Endothelial cell of umbilical vein (primary cell): ENCODE measurements at regions not wholly inside any gene's neighbourhood (a gene's known extent, or its start where the extent isn't known, plus 50 kb on each side); places are given as distances from the start of the nearest gene placed in this dataset.

Experiments
- BruUV-seq: library from RNA; stranded (reverse); fragments of 400-500 nt; replicated peaks from 2 replicates; lab custom pipeline; 2021; lab: Mats Ljungman, UMichigan
- CTCF ChIA-PET: fragments of 300-600, 350-600 bp; sonication (Branson Sonifier 250); formaldehyde crosslinking; loops from one replicate; lab custom pipeline; 2021; ENCODE audit warnings: antibody characterized with exemption, inconsistent platforms; lab: Charles Lee
- POLR2A ChIA-PET: fragments of 300-600, 350-600 bp; sonication (Branson Sonifier 250); formaldehyde crosslinking; loops from one replicate; lab custom pipeline; 2021; ENCODE audit warnings: antibody characterized with exemption, inconsistent platforms; lab: Charles Lee
- DNase-seq: peaks from one replicate; pipeline ENCODE4 v3.0.0-alpha.2; 2011; ENCODE audit warnings: low read depth, low spot score
- FAIRE-seq: peaks from 2 replicates; lab custom pipeline; 2011; peaks lifted over from hg19 to GRCh38; lab: Jason Lieb, UNC
- H2AFZ ChIP-seq: 2 replicates; pipeline ENCODE4 v1.6.0; 2012; ENCODE audit warnings: low read depth, low read length, control low read depth, inconsistent platforms
- H3K27ac ChIP-seq: 2 replicates; pipeline ENCODE4 v1.5.1; 2011; ENCODE audit warnings: low read depth, mild to moderate bottlenecking, control low read depth, low read length, moderate library complexity; ENCODE audit not compliant: insufficient read depth
- H3K27me3 ChIP-seq, 2 experiments: 2 replicates each; pipeline versions ENCODE4 v1.6.0 to v1.6.1; 2011; ENCODE audit warnings: low read length in 2 of 2, mixed read lengths in 1 of 2; ENCODE audit not compliant: control insufficient read depth in 2 of 2, insufficient read depth in 2 of 2
- H3K36me3 ChIP-seq, 2 experiments: 2 replicates in 1 of 2; 3 replicates in 1 of 2; pipeline ENCODE4 v1.5.1; 2011; ENCODE audit warnings: low read length in 2 of 2, mild to moderate bottlenecking in 1 of 2, moderate library complexity in 1 of 2; ENCODE audit not compliant: control insufficient read depth in 2 of 2, insufficient read depth in 2 of 2; ENCODE audit errors: extremely low read depth in 1 of 2
- H3K4me1 ChIP-seq: 3 replicates; pipeline ENCODE4 v1.5.1; 2011; ENCODE audit warnings: mild to moderate bottlenecking, low read length; ENCODE audit not compliant: control insufficient read depth, insufficient read depth; ENCODE audit errors: extremely low read depth
- H3K4me2 ChIP-seq: 2 replicates; pipeline ENCODE4 v1.6.1; 2011; ENCODE audit warnings: low read length, control low read depth, mixed read lengths; ENCODE audit not compliant: insufficient read depth
- H3K4me3 ChIP-seq, 3 experiments: fragments of 200-600 bp in 1 of 3; sonication (generic), shearing (Covaris generic) in 1 of 3; replicated peaks in 1 of 3; 2 replicates each; pipeline ENCODE4 v1.5.1; 2011 to 2016; ENCODE audit warnings: control low read depth in 3 of 3, low read length in 3 of 3, mild to moderate bottlenecking in 2 of 3, inconsistent platforms in 1 of 3, low read depth in 1 of 3, moderate library complexity in 1 of 3; ENCODE audit not compliant: insufficient read depth in 1 of 3
- H3K79me2 ChIP-seq: 2 replicates; pipeline ENCODE4 v1.6.0; 2012; ENCODE audit warnings: low read length, inconsistent platforms; ENCODE audit not compliant: control insufficient read depth, insufficient read depth
- H3K9ac ChIP-seq: replicated peaks from 2 replicates; pipeline ENCODE3; 2011; ENCODE audit warnings: low read length, control low read depth; ENCODE audit not compliant: insufficient read depth; ENCODE audit errors: extremely low read depth
- H3K9me1 ChIP-seq: replicated peaks from 3 replicates; pipeline ENCODE4 v1.6.0; 2011; ENCODE audit warnings: mild to moderate bottlenecking, low read length; ENCODE audit not compliant: control insufficient read depth, insufficient read depth; ENCODE audit errors: extremely low read depth
- H3K9me3 ChIP-seq: replicated peaks from 2 replicates; pipeline ENCODE4 v1.5.1; 2012; ENCODE audit warnings: low read length, inconsistent platforms; ENCODE audit not compliant: control insufficient read depth, insufficient read depth
- H4K20me1 ChIP-seq: replicated peaks from 2 replicates; pipeline ENCODE3; 2011; ENCODE audit warnings: mild to moderate bottlenecking, low read length; ENCODE audit not compliant: control insufficient read depth, insufficient read depth; ENCODE audit errors: extremely low read depth
- CTCF ChIP-seq, 2 donors: IDR thresholded peaks; 1 replicate in 1 of 2; 2 replicates in 1 of 2; pipeline ENCODE4 v1.5.1; 2011; ENCODE audit warnings: low read length in 2 of 2, mild to moderate bottlenecking in 2 of 2, moderate library complexity in 2 of 2, control low read depth in 1 of 2, inconsistent platforms in 1 of 2, low read depth in 1 of 2; ENCODE audit not compliant: insufficient read depth in 1 of 2; ENCODE audit errors: extremely low read depth in 1 of 2
- EZH2 ChIP-seq: IDR thresholded peaks from 2 replicates; pipeline ENCODE4 v1.6.1; 2012; ENCODE audit warnings: borderline replicate concordance, low read depth, mild to moderate bottlenecking, moderate library complexity, low read length, inconsistent platforms; ENCODE audit not compliant: severe bottlenecking
- FOS ChIP-seq: IDR thresholded peaks from 2 replicates; pipeline ENCODE4 v1.6.1; 2011; ENCODE audit warnings: mild to moderate bottlenecking, low read length, moderate library complexity, borderline replicate concordance; ENCODE audit not compliant: insufficient read depth
- GATA2 ChIP-seq: IDR thresholded peaks from 2 replicates; pipeline ENCODE4 v1.7.0; 2011; ENCODE audit warnings: low read depth, mild to moderate bottlenecking, moderate library complexity, mixed read lengths, low read length; ENCODE audit not compliant: insufficient read length, insufficient read depth
- JUN ChIP-seq: IDR thresholded peaks from 2 replicates; pipeline ENCODE4 v1.6.1; 2011; ENCODE audit warnings: borderline replicate concordance, low read depth; ENCODE audit not compliant: insufficient read length, insufficient read depth
- MYC ChIP-seq: IDR thresholded peaks from one replicate; pipeline ENCODE4 v1.6.1; 2011; ENCODE audit warnings: mild to moderate bottlenecking, low read depth, low read length
- POLR2A ChIP-seq: IDR thresholded peaks from 2 replicates; pipeline ENCODE4 v1.6.1; 2012; ENCODE audit warnings: low read depth, mild to moderate bottlenecking, control low read depth, low read length
- POLR2AphosphoS5 ChIP-seq: IDR thresholded peaks from 2 replicates; pipeline ENCODE4 v1.6.1; 2012; ENCODE audit warnings: low read depth, mild to moderate bottlenecking, control low read depth, low read length, moderate library complexity; ENCODE audit not compliant: insufficient read depth
- dilution Hi-C: fragments of 300-500 bp; cut with MboI; formaldehyde crosslinking; loops from one replicate; pipeline ENCODE4 v1.15.0; 2019; ENCODE audit warnings: low sequenced_read_pairs; ENCODE audit not compliant: extremely low pct_ligation_motif_present
- intact Hi-C: fragments of 100-400 bp; cut with micrococcal nuclease; formaldehyde crosslinking; loops from one replicate; pipeline ENCODE4 v1.10.0; 2022
- TF ChIP-seq, protein P1 (sequence below): IDR thresholded peaks from 2 replicates; pipeline ENCODE4 v1.6.1; 2011; ENCODE audit not compliant: insufficient read depth, insufficient read length

- DNase-seq (no peak), FAIRE-seq (no peak)
- Histone ChIP-seq H3K27ac (no peak overlapping the region), H4K20me1 (no peaks in the 10 kb centered on the region), H3K9ac (no peak overlapping the region), H2AFZ (no peak overlapping the region), H3K27me3 (peaks cover 2 to 5% of the 10 kb centered on the region in 2 experiments), H3K79me2 (no peaks in the 10 kb centered on the region), H3K36me3 (no peaks in the 10 kb centered on the region), H3K9me1 (no peaks in the 10 kb centered on the region), H3K4me1 (no peaks in the 10 kb centered on the region), H3K4me2 (no peak overlapping the region), H3K9me3 (no peaks in the 10 kb centered on the region), H3K4me3 (no peak overlapping the region)
- TF ChIP-seq EZH2, result no peak
- no peak for TF ChIP-seq POLR2A
- no peak for TF ChIP-seq FOS
- TF ChIP-seq POLR2AphosphoS5, result no peak
- TF ChIP-seq, protein P1, sequence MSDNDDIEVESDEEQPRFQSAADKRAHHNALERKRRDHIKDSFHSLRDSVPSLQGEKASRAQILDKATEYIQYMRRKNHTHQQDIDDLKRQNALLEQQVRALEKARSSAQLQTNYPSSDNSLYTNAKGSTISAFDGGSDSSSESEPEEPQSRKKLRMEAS, result no peak
- no peak for TF ChIP-seq MYC
- no peak for TF ChIP-seq JUN
- no peak for TF ChIP-seq CTCF (IDR thresholded peaks at IDR 0.05; ENCODE audit: extremely low read depth in 1 of 2, insufficient read depth in 1 of 2, low read depth in 1 of 2, low read length in 2 of 2)
- TF ChIP-seq GATA2, result no peak
- POLR2A ChIA-PET, result no interaction called here
- no TSS peak for BruUV-seq
- CTCF ChIA-PET, result interaction anchor here (0.6 to 1.2 kb wide), 7 partner anchors 14 to 370 kb away, joined by 3 to 8 read pairs (median 3); no protein-coding TSS in a partner anchor
- dilution Hi-C loops, result no loop called here
- intact Hi-C loops, result no loop called here
Observed at GRCh38 chr1:115506518-115506917, 135.3 kb upstream of the VANGL1 start.
